KMS-11 (cell line): ENCODE measurements at regions not wholly inside any gene's neighbourhood (a gene's known extent, or its start where the extent isn't known, plus 50 kb on each side); places are given as distances from the start of the nearest gene placed in this dataset.

Source experiments
- H2AFZ ChIP-seq: fragments of 200-600 bp; sonication (generic); 2 replicates; pipeline ENCODE4 v1.6.1; 2016; ENCODE audit warnings: antibody characterized with exemption, mixed run types, low read depth
- H3K27ac ChIP-seq: fragments of 200-600 bp; sonication (generic); 2 replicates; pipeline ENCODE4 v1.6.1; 2016; ENCODE audit warnings: mild to moderate bottlenecking, mixed run types
- H3K27me3 ChIP-seq: fragments of 200-600 bp; sonication (generic); 2 replicates; pipeline ENCODE4 v1.6.1; 2017; ENCODE audit warnings: mild to moderate bottlenecking, low read depth, mixed run types, moderate library complexity; ENCODE audit not compliant: insufficient read depth
- H3K36me3 ChIP-seq: fragments of 200-600 bp; sonication (generic); 2 replicates; pipeline ENCODE4 v1.6.1; 2017; ENCODE audit warnings: mild to moderate bottlenecking, mixed run types; ENCODE audit not compliant: insufficient read depth
- H3K4me1 ChIP-seq: fragments of 200-600 bp; sonication (generic); 2 replicates; pipeline ENCODE4 v1.6.1; 2016; ENCODE audit warnings: mild to moderate bottlenecking, low read depth, mixed run types; ENCODE audit not compliant: poor library complexity, severe bottlenecking
- H3K4me2 ChIP-seq: fragments of 200-600 bp; sonication (generic); 2 replicates; pipeline ENCODE4 v1.7.0; 2016; ENCODE audit warnings: mild to moderate bottlenecking, mixed run types
- H3K4me3 ChIP-seq: fragments of 200-600 bp; sonication (generic); IDR thresholded peaks from 2 replicates; pipeline ENCODE4 v1.6.1; 2017; ENCODE audit warnings: low read depth, low read length, mixed read lengths; ENCODE audit not compliant: insufficient read depth
- H3K79me2 ChIP-seq: fragments of 200-600 bp; sonication (generic); 2 replicates; pipeline ENCODE4 v1.6.1; 2016; ENCODE audit warnings: low read depth, mixed run types; ENCODE audit not compliant: insufficient read depth
- H3K9ac ChIP-seq: fragments of 200-600 bp; sonication (generic); 2 replicates; pipeline ENCODE4 v1.6.1; 2016; ENCODE audit warnings: mild to moderate bottlenecking, mixed run types
- H4K20me1 ChIP-seq: fragments of 200-600 bp; sonication (generic); 2 replicates; pipeline ENCODE4 v1.6.1; 2016; ENCODE audit warnings: mild to moderate bottlenecking, mixed run types; ENCODE audit not compliant: insufficient read depth
- TF ChIP-seq, protein P1 (sequence below): fragments of 200-600 bp; sonication (generic); conservative IDR thresholded peaks from 2 replicates; pipeline ENCODE4 v1.6.1; 2017; ENCODE audit warnings: low read depth, mild to moderate bottlenecking, antibody characterized with exemption, low read length, moderate library complexity, mixed read lengths

- no peak overlapping the region for H3K27ac ChIP-seq
- no peaks in the 10 kb centered on the region for H3K27me3 ChIP-seq
- no peaks in the 10 kb centered on the region for H3K36me3 ChIP-seq
- no peak overlapping the region for H3K4me3 ChIP-seq
- no peaks in the 10 kb centered on the region for H3K4me1 ChIP-seq
- no peak overlapping the region for H3K4me2 ChIP-seq
- H3K9ac ChIP-seq = no peak overlapping the region
- H3K79me2 ChIP-seq = no peaks in the 10 kb centered on the region
- H2AFZ ChIP-seq = no peak overlapping the region
- no peaks in the 10 kb centered on the region for H4K20me1 ChIP-seq
- TF ChIP-seq, protein P1, sequence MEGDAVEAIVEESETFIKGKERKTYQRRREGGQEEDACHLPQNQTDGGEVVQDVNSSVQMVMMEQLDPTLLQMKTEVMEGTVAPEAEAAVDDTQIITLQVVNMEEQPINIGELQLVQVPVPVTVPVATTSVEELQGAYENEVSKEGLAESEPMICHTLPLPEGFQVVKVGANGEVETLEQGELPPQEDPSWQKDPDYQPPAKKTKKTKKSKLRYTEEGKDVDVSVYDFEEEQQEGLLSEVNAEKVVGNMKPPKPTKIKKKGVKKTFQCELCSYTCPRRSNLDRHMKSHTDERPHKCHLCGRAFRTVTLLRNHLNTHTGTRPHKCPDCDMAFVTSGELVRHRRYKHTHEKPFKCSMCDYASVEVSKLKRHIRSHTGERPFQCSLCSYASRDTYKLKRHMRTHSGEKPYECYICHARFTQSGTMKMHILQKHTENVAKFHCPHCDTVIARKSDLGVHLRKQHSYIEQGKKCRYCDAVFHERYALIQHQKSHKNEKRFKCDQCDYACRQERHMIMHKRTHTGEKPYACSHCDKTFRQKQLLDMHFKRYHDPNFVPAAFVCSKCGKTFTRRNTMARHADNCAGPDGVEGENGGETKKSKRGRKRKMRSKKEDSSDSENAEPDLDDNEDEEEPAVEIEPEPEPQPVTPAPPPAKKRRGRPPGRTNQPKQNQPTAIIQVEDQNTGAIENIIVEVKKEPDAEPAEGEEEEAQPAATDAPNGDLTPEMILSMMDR = peak; percentile 51
These were observed 990.2 kb downstream of the STPG2 start for GRCh38 chr4:97153042-97153441.

GRCh38 chr4:97159625-97160024 lies 983.7 kb downstream of the STPG2 start:
- no peaks in the 10 kb centered on the region for H3K4me1 ChIP-seq
- TF ChIP-seq, protein P1 = no peak
- no peaks in the 10 kb centered on the region for H3K36me3 ChIP-seq
- no peak overlapping the region for H3K9ac ChIP-seq
- no peaks in the 10 kb centered on the region for H3K27me3 ChIP-seq
- H3K4me3 ChIP-seq = no peak overlapping the region
- no peak overlapping the region for H2AFZ ChIP-seq
- H3K4me2 ChIP-seq = no peak overlapping the region
- no peaks in the 10 kb centered on the region for H4K20me1 ChIP-seq
- H3K27ac ChIP-seq = no peak overlapping the region
- H3K79me2 ChIP-seq = no peaks in the 10 kb centered on the region

DNA sequence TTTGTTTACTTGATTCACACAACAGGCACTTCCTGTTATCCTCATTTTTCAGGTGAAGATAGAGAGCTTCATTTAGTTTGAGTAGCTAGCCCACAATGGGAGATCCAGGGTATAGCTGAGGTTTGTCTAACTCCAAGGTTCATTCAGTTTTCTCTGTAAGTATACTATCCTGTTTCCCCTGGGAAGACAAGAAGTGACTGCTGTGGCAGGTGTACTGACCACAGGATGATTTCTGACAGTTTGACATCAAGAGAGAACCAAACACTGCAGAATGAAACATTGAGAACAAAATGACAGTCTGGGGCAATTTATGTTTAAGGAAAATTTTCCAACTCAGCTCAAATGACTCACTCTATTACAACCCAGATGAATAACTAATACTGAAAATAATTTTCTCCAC lies 958.0 kb downstream of the STPG2 start:
- Histone ChIP-seq H4K20me1 (no peaks in the 10 kb centered on the region), H3K79me2 (no peaks in the 10 kb centered on the region), H3K27ac (no peak overlapping the region), H3K36me3 (no peaks in the 10 kb centered on the region), H2AFZ (no peak overlapping the region), H3K4me1 (no peaks in the 10 kb centered on the region), H3K27me3 (no peaks in the 10 kb centered on the region), H3K4me3 (no peak overlapping the region), H3K4me2 (no peak overlapping the region), H3K9ac (no peak overlapping the region)
- TF ChIP-seq, protein P1 = no peak

GRCh38 chr4:97197106-97197505 lies 946.2 kb downstream of the STPG2 start:
- no peaks in the 10 kb centered on the region; the same call in 1 of the 2 replicates for H3K36me3 ChIP-seq
- no peak overlapping the region for H3K4me2 ChIP-seq
- H3K4me3 ChIP-seq = no peak overlapping the region
- H3K9ac ChIP-seq = no peak overlapping the region
- no peaks in the 10 kb centered on the region for H3K4me1 ChIP-seq
- H4K20me1 ChIP-seq = no peaks in the 10 kb centered on the region
- no peaks in the 10 kb centered on the region for H3K79me2 ChIP-seq
- no peaks in the 10 kb centered on the region for H3K27me3 ChIP-seq
- TF ChIP-seq, protein P1 = no peak
- H3K27ac ChIP-seq = no peak overlapping the region
- H2AFZ ChIP-seq = no peak overlapping the region
